CD4-positive, alpha-beta T cell (primary cell): ENCODE measurements at regions not wholly inside any gene's neighbourhood (a gene's known extent, or its start where the extent isn't known, plus 50 kb on each side); places are given as distances from the start of the nearest gene placed in this dataset.

Source experiments
- ATAC-seq: fragments of 200-7000 bp; cut with Tn5 transposase; one replicate; pipeline ENCODE4 v1.10.0; 2022; ENCODE audit warnings: mild to moderate bottlenecking; ENCODE audit not compliant: poor library complexity
- CTCF ChIA-PET: fragments of 350-600 bp; sonication (Branson Sonifier 250); formaldehyde crosslinking; loops from one replicate; lab custom pipeline; 2021; ENCODE audit warnings: antibody characterized with exemption, inconsistent platforms; lab: Charles Lee
- POLR2A ChIA-PET: fragments of 350-600 bp; sonication (Branson Sonifier 250); formaldehyde crosslinking; loops from one replicate; lab custom pipeline; 2021; ENCODE audit warnings: antibody characterized with exemption, inconsistent platforms; lab: Charles Lee
- DNase-seq, 14 experiments: peaks; one replicate each; pipeline ENCODE4 v3.0.0-alpha.2; 2013 to 2020; ENCODE audit warnings: mixed read lengths in 2 of 14
- H3K27ac ChIP-seq, 2 donors: one replicate each; pipeline versions ENCODE4 v1.5.1 to v1.7.0; 2013; ENCODE audit warnings: low read length in 2 of 2, low read depth in 1 of 2, mild to moderate bottlenecking in 1 of 2
- H3K27me3 ChIP-seq, 2 experiments: 1 replicate in 1 of 2; 2 replicates in 1 of 2; pipeline versions ENCODE4 v1.6.1 to v1.7.0; 2013; ENCODE audit warnings: low read length in 2 of 2, control low read depth in 1 of 2, mild to moderate bottlenecking in 1 of 2, moderate library complexity in 1 of 2; ENCODE audit not compliant: insufficient read depth in 2 of 2, control insufficient read depth in 1 of 2
- H3K36me3 ChIP-seq: one replicate; pipeline ENCODE4 v1.6.1; 2013; ENCODE audit warnings: low read length, control low read depth; ENCODE audit not compliant: insufficient read depth
- H3K4me1 ChIP-seq: one replicate; pipeline ENCODE4 v1.6.1; 2013; ENCODE audit warnings: low read length, control low read depth; ENCODE audit not compliant: insufficient read depth
- H3K4me3 ChIP-seq: one replicate; pipeline ENCODE4 v1.5.1; 2013; ENCODE audit warnings: mild to moderate bottlenecking, low read length, moderate library complexity
- H3K9me3 ChIP-seq, 2 experiments: 1 replicate in 1 of 2; 2 replicates in 1 of 2; pipeline versions ENCODE4 v1.6.1 to v1.7.0; 2013; ENCODE audit warnings: low read length in 2 of 2, mild to moderate bottlenecking in 2 of 2, control low read depth in 1 of 2, moderate library complexity in 1 of 2; ENCODE audit not compliant: control insufficient read depth in 1 of 2, insufficient read depth in 1 of 2
- H3K27ac Mint-ChIP-seq: one replicate; pipeline ENCODE4 v1.8.0; 2020; ENCODE audit warnings: mixed read lengths
- H3K27me3 Mint-ChIP-seq: one replicate; pipeline ENCODE4 v1.8.0; 2021; ENCODE audit warnings: mixed read lengths
- H3K36me3 Mint-ChIP-seq: one replicate; pipeline ENCODE4 v1.8.0; 2021; ENCODE audit warnings: low read depth, mixed read lengths
- H3K4me1 Mint-ChIP-seq: one replicate; pipeline ENCODE4 v1.8.0; 2021; ENCODE audit warnings: low read depth, mixed read lengths
- H3K4me3 Mint-ChIP-seq: one replicate; pipeline ENCODE4 v1.8.0; 2020; ENCODE audit warnings: mild to moderate bottlenecking, mixed read lengths
- H3K9me3 Mint-ChIP-seq: one replicate; pipeline ENCODE4 v1.8.0; 2020; ENCODE audit warnings: mixed read lengths
- intact Hi-C, 2 experiments: fragments of 100-400 bp; cut with DNase I in 1 of 2; cut with micrococcal nuclease in 1 of 2; formaldehyde crosslinking; loops; one replicate each; pipeline versions ENCODE4 v1.15.1 to v1.9.0; 2023 to 2025; cut with DNase I, micrococcal nuclease
- TF ChIP-seq, protein P1 (sequence below): fragments of 200-600 bp; IDR thresholded peaks from one replicate; pipeline ENCODE4 v1.8.0; 2022; ENCODE audit warnings: antibody characterized with exemption, mild to moderate bottlenecking

DNA sequence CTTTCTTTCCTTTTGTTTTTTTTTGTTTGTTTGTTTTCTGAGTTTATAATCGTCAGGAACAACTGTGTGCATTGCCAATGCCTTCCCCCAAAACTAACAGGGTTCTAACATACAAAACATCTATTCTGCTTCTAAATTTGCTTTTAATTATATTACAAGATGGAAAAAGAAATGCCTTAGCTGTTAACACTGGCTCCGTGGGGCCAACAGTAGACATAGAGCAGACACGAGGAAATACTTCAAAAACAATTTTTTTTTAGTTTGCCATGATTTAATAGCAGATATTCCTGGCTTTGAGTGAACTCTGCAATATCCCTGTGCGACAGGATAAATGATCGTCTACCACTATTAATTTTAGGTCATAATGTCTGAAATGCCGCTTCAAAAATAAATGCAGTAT lies 153.3 kb upstream of the HNRNPA3 start:
- no peak overlapping the region for H3K4me3 ChIP-seq
- DNase-seq (no peak), ATAC-seq (no peak)
- ChIA-PET POLR2A (no interaction called here), CTCF (no interaction called here)
- intact Hi-C loops, result no loop called here
- Mint-ChIP-seq H3K9me3 (no peaks in the 10 kb centered on the region), H3K4me1 (no peaks in the 10 kb centered on the region), H3K4me3 (no peak overlapping the region), H3K27me3 (peaks cover 12% of the 10 kb centered on the region), H3K36me3 (no peaks in the 10 kb centered on the region), H3K27ac (no peak overlapping the region)
- H3K36me3 ChIP-seq, result no peaks in the 10 kb centered on the region
- no peak overlapping the region for H3K27ac ChIP-seq
- no peaks in the 10 kb centered on the region for H3K27me3 ChIP-seq
- H3K4me1 ChIP-seq, result no peaks in the 10 kb centered on the region
- H3K9me3 ChIP-seq, result no peaks in the 10 kb centered on the region
- TF ChIP-seq, protein P1, sequence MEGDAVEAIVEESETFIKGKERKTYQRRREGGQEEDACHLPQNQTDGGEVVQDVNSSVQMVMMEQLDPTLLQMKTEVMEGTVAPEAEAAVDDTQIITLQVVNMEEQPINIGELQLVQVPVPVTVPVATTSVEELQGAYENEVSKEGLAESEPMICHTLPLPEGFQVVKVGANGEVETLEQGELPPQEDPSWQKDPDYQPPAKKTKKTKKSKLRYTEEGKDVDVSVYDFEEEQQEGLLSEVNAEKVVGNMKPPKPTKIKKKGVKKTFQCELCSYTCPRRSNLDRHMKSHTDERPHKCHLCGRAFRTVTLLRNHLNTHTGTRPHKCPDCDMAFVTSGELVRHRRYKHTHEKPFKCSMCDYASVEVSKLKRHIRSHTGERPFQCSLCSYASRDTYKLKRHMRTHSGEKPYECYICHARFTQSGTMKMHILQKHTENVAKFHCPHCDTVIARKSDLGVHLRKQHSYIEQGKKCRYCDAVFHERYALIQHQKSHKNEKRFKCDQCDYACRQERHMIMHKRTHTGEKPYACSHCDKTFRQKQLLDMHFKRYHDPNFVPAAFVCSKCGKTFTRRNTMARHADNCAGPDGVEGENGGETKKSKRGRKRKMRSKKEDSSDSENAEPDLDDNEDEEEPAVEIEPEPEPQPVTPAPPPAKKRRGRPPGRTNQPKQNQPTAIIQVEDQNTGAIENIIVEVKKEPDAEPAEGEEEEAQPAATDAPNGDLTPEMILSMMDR, result no peak

- Mint-ChIP-seq H3K36me3 (no peaks in the 10 kb centered on the region), H3K4me3 (no peak overlapping the region), H3K9me3 (no peaks in the 10 kb centered on the region), H3K27ac (no peak overlapping the region), H3K27me3 (peaks cover 15% of the 10 kb centered on the region), H3K4me1 (no peaks in the 10 kb centered on the region)
- ATAC-seq, result no peak
- no peak overlapping the region for H3K4me3 ChIP-seq
- intact Hi-C loops, result no loop called here
- H3K27me3 ChIP-seq, result no peaks in the 10 kb centered on the region
- TF ChIP-seq, protein P1, result no peak
- CTCF ChIA-PET, result no interaction called here
- no peaks in the 10 kb centered on the region for H3K36me3 ChIP-seq
- no peak for DNase-seq
- H3K27ac ChIP-seq, result no peak overlapping the region
- POLR2A ChIA-PET, result no interaction called here
- no peaks in the 10 kb centered on the region for H3K4me1 ChIP-seq
- no peaks in the 10 kb centered on the region for H3K9me3 ChIP-seq
These were observed 149.3 kb upstream of the HNRNPA3 start for GRCh38 chr2:177063331-177063730.

DNA sequence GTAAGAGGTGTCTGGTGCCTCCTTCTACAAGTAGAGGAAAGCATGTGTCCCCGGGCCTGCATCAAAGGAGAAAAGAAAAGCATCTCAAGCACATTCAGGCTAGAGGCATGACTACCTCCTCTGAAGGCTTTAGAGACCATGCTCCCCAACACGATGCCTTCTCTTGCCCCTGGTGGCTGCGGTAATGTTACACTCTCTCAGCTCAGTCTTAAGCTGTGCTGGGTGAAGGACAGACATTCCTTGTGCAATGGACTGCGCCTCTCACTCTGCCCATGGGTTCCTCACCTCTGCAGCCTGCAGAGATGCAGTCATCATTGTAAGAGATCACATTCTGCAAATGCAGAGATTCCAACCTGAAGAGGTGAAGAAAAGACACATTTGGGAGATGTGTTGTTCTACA lies 148.2 kb upstream of the HNRNPA3 start:
- CTCF ChIA-PET, result no interaction called here
- TF ChIP-seq, protein P1, result no peak
- H3K36me3 Mint-ChIP-seq, result no peaks in the 10 kb centered on the region
- DNase-seq (no peak), ATAC-seq (no peak)
- no peaks in the 10 kb centered on the region for H3K4me1 ChIP-seq
- no peaks in the 10 kb centered on the region for H3K4me1 Mint-ChIP-seq
- no peaks in the 10 kb centered on the region for H3K9me3 ChIP-seq
- no peak overlapping the region for H3K4me3 Mint-ChIP-seq
- no peak overlapping the region for H3K27ac Mint-ChIP-seq
- intact Hi-C loops, result no loop called here
- no peak overlapping the region for H3K4me3 ChIP-seq
- H3K27me3 ChIP-seq, result no peaks in the 10 kb centered on the region
- H3K36me3 ChIP-seq, result no peaks in the 10 kb centered on the region
- H3K27me3 Mint-ChIP-seq, result peaks cover 18% of the 10 kb centered on the region
- POLR2A ChIA-PET, result no interaction called here
- H3K9me3 Mint-ChIP-seq, result no peaks in the 10 kb centered on the region
- H3K27ac ChIP-seq, result no peak overlapping the region
